B cell (primary cell): ENCODE measurements at regions not wholly inside any gene's neighbourhood (a gene's known extent, or its start where the extent isn't known, plus 50 kb on each side); places are given as distances from the start of the nearest gene placed in this dataset.

Source experiments
- ATAC-seq: fragments of 200-7000 bp; cut with Tn5 transposase; one replicate; pipeline ENCODE4 v1.10.0; 2021; ENCODE audit warnings: low read depth, mild to moderate bottlenecking, moderate number of reproducible peaks, moderate library complexity
- CTCF ChIA-PET: fragments of 350-600 bp; sonication (Branson Sonifier 250); formaldehyde crosslinking; loops from one replicate; lab custom pipeline; 2021; ENCODE audit warnings: antibody characterized with exemption, inconsistent platforms; lab: Charles Lee
- POLR2A ChIA-PET: fragments of 350-600 bp; sonication (Branson Sonifier 250); formaldehyde crosslinking; loops from one replicate; lab custom pipeline; 2021; ENCODE audit warnings: antibody characterized with exemption; lab: Charles Lee
- DNase-seq: peaks from one replicate; pipeline ENCODE4 v3.0.0; 2013
- H2AFZ ChIP-seq: 2 replicates; pipeline ENCODE4 v1.6.1; 2012; ENCODE audit warnings: mild to moderate bottlenecking, low read depth, low read length; ENCODE audit not compliant: insufficient read depth, poor library complexity, severe bottlenecking
- H3K27ac ChIP-seq, 2 donors: 1 replicate in 1 of 2; 2 replicates in 1 of 2; pipeline ENCODE4 v1.5.1; 2012 to 2013; ENCODE audit warnings: low read length in 2 of 2, mild to moderate bottlenecking in 2 of 2, moderate library complexity in 1 of 2
- H3K27me3 ChIP-seq, 4 experiments: fragments of 200-600 bp in 1 of 4; sonication (generic) in 1 of 4; replicated peaks in 1 of 4; 1 replicate in 2 of 4; 2 replicates in 2 of 4; pipeline versions ENCODE4 v1.6.1 to v1.7.0; 2013 to 2016; ENCODE audit warnings: low read length in 3 of 4, mild to moderate bottlenecking in 2 of 4, mixed read lengths in 1 of 4, moderate library complexity in 1 of 4; ENCODE audit not compliant: insufficient read depth in 4 of 4, control insufficient read depth in 3 of 4; ENCODE audit errors: control extremely low read depth in 1 of 4
- H3K36me3 ChIP-seq, 2 experiments: replicated peaks in 1 of 2; 1 replicate in 1 of 2; 2 replicates in 1 of 2; pipeline versions ENCODE4 v1.6.1 to v1.7.1; 2013; ENCODE audit warnings: low read length in 1 of 2; ENCODE audit not compliant: insufficient read depth in 2 of 2, control insufficient read depth in 1 of 2; ENCODE audit errors: control extremely low read depth in 1 of 2, extremely low read depth in 1 of 2
- H3K4me1 ChIP-seq, 2 donors: fragments of 200-600 bp in 1 of 2; sonication (generic) in 1 of 2; 1 replicate in 1 of 2; 2 replicates in 1 of 2; pipeline versions ENCODE4 v1.5.1 to v1.6.1; 2013 to 2017; ENCODE audit warnings: low read length in 2 of 2; ENCODE audit not compliant: control insufficient read depth in 2 of 2, insufficient read depth in 2 of 2
- H3K4me2 ChIP-seq: replicated peaks from 2 replicates; pipeline ENCODE3; 2012; ENCODE audit warnings: mild to moderate bottlenecking, low read depth, low read length; ENCODE audit not compliant: poor library complexity, severe bottlenecking
- H3K4me3 ChIP-seq, 5 experiments: fragments of 200-600 bp in 1 of 5; sonication (generic) in 1 of 5; 1 replicate in 3 of 5; 2 replicates in 2 of 5; pipeline versions ENCODE4 v1.5.1 to v1.7.0; 2011 to 2016; ENCODE audit warnings: low read length in 4 of 5, mild to moderate bottlenecking in 4 of 5, low read depth in 2 of 5, control low read depth in 1 of 5, moderate library complexity in 1 of 5; ENCODE audit not compliant: insufficient read depth in 1 of 5; ENCODE audit errors: control extremely low read depth in 1 of 5, extremely low read depth in 1 of 5
- H3K79me2 ChIP-seq: fragments of 200-600 bp; sonication (generic); one replicate; pipeline ENCODE4 v1.6.0; 2016; ENCODE audit warnings: low read length; ENCODE audit not compliant: control insufficient read depth, insufficient read depth
- H3K9ac ChIP-seq: fragments of 200-600 bp; sonication (generic); 2 replicates; pipeline ENCODE4 v1.6.1; 2017; ENCODE audit warnings: mild to moderate bottlenecking, low read length, moderate library complexity
- H3K9me3 ChIP-seq, 3 donors: one replicate each; pipeline versions ENCODE4 v1.6.1 to v1.7.1; 2013; ENCODE audit warnings: low read length in 2 of 3; ENCODE audit not compliant: control insufficient read depth in 2 of 3, insufficient read depth in 1 of 3; ENCODE audit errors: control extremely low read depth in 1 of 3
- H4K20me1 ChIP-seq: 2 replicates; pipeline ENCODE4 v1.6.0; 2012; ENCODE audit warnings: mild to moderate bottlenecking, low read length; ENCODE audit not compliant: insufficient read depth, control insufficient read depth, poor library complexity, severe bottlenecking
- H3K27ac Mint-ChIP-seq: one replicate; pipeline ENCODE4 v1.8.0; 2021; ENCODE audit warnings: mixed read lengths
- H3K27me3 Mint-ChIP-seq: one replicate; pipeline ENCODE4 v1.8.0; 2021; ENCODE audit warnings: mixed read lengths
- H3K4me1 Mint-ChIP-seq: one replicate; pipeline ENCODE4 v1.8.0; 2021; ENCODE audit warnings: mixed read lengths
- H3K4me3 Mint-ChIP-seq: one replicate; pipeline ENCODE4 v1.8.0; 2021; ENCODE audit warnings: mixed read lengths
- H3K9me3 Mint-ChIP-seq: one replicate; pipeline ENCODE4 v1.8.0; 2022; ENCODE audit warnings: mixed read lengths; ENCODE audit not compliant: insufficient read depth
- EZH2 ChIP-seq: IDR thresholded peaks from 2 replicates; pipeline ENCODE4 v1.6.1; 2012; ENCODE audit warnings: borderline replicate concordance, low read depth, mild to moderate bottlenecking, moderate library complexity, low read length; ENCODE audit not compliant: insufficient read depth, poor library complexity, severe bottlenecking
- WGBS: methylation state at CpG from one replicate; pipeline ENCODE4 v1.1.5; 2013; ENCODE audit warnings: missing lambda C conversion rate; ENCODE audit not compliant: insufficient coverage; 5-methylcytosine and 5-hydroxymethylcytosine counted together
- intact Hi-C: fragments of 100-400 bp; cut with micrococcal nuclease; formaldehyde crosslinking; loops from one replicate; pipeline ENCODE4 v1.10.0; 2022
- TF ChIP-seq, protein P1 (sequence below): fragments of 200-600 bp; IDR thresholded peaks from one replicate; pipeline ENCODE4 v1.8.0; 2022; ENCODE audit warnings: antibody characterized with exemption, mild to moderate bottlenecking

DNA sequence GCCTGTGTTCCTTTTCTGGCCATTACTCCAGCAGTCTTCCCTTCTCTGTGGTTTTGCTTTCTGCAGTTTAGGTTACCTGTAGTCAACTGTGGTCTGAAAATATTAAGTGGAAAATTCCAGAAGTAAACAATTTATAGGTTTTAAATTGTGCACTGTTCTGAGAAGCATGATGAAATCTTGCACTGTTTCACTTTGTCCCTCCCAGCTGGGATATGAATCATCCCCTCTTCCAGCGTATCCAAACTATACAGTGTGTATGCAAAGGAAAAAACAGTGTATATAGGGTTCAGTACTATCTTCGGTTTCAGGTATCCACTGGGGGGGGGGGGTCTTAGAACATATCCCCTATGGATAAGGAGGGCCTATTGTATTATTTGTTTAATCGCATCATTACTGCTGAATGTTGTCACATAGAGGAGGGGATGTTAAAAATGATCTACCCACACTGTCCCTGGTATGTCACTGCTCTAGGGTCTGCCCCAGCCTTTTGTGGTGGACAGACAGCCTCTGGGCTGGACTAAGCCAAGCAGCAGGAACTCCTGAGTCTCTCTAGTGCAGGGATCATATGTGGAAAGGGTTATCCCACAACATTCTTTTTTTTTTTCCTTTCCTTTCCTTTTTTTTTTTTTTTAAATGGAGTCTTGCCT, 109.1 kb upstream of the MAX start:
- no peak for TF ChIP-seq EZH2
- TF ChIP-seq, protein P1, sequence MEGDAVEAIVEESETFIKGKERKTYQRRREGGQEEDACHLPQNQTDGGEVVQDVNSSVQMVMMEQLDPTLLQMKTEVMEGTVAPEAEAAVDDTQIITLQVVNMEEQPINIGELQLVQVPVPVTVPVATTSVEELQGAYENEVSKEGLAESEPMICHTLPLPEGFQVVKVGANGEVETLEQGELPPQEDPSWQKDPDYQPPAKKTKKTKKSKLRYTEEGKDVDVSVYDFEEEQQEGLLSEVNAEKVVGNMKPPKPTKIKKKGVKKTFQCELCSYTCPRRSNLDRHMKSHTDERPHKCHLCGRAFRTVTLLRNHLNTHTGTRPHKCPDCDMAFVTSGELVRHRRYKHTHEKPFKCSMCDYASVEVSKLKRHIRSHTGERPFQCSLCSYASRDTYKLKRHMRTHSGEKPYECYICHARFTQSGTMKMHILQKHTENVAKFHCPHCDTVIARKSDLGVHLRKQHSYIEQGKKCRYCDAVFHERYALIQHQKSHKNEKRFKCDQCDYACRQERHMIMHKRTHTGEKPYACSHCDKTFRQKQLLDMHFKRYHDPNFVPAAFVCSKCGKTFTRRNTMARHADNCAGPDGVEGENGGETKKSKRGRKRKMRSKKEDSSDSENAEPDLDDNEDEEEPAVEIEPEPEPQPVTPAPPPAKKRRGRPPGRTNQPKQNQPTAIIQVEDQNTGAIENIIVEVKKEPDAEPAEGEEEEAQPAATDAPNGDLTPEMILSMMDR: no peak
- peaks cover 62% of the 10 kb centered on the region for H3K4me1 Mint-ChIP-seq
- ChIA-PET POLR2A (interaction anchor here (0.6 kb wide), 1 partner anchor 107 kb away, joined by 6 read pairs; no protein-coding TSS in a partner anchor), CTCF (interaction anchor here (0.7 to 1.7 kb wide), 3 partner anchors 92 to 203 kb away, joined by 3 to 7 read pairs (median 4); no protein-coding TSS in a partner anchor)
- WGBS: no CpG with 5 or more reads among the region's 3 CpGs
- Histone ChIP-seq H3K9ac (no peak overlapping the region), H3K4me3 (no peak overlapping the region), H3K4me2 (no peak overlapping the region), H3K4me1 (peaks cover 58 to 60% of the 10 kb centered on the region in 2 donors), H3K79me2 (no peaks in the 10 kb centered on the region), H4K20me1 (no peaks in the 10 kb centered on the region), H3K27me3 (no peaks in the 10 kb centered on the region), H3K9me3 (no peaks in the 10 kb centered on the region), H2AFZ (no peak overlapping the region), H3K27ac (peak overlapping the region in 1 of 2 donors; percentile 91), H3K36me3 (no peaks in the 10 kb centered on the region)
- H3K4me3 Mint-ChIP-seq: peak overlapping the region; percentile 38
- intact Hi-C loops: loop anchor here (2.0 kb wide), 1 partner anchor 17 kb away; no protein-coding TSS in a partner anchor
- DNase-seq (no peak), ATAC-seq (no peak)
- no peaks in the 10 kb centered on the region for H3K9me3 Mint-ChIP-seq
- H3K27me3 Mint-ChIP-seq: no peaks in the 10 kb centered on the region
- peak overlapping the region; percentile 23 for H3K27ac Mint-ChIP-seq

DNA sequence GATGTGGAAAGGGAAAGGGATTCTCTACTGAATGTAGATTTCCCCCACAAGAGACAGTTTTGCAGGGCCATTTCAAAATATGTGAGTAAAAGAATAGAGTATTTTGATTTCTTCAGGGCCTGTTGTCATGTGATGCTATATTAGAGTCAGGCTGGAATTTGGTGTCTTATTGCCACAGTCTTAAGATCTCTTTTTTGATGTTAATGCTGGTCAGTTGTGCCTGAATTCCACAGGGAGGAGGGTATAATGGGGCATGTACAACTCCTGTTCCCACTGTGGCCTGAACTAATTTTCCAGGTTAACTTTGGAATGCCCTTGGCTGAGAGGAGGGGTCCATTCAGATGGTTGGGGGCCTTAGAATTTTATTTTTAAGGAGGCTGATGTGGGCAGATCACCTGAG, 111.0 kb upstream of the MAX start:
- H3K4me1 Mint-ChIP-seq: peaks cover 51% of the 10 kb centered on the region
- H3K36me3 ChIP-seq: peaks cover 0 to 4% of the 10 kb centered on the region in 2 experiments
- no peak overlapping the region for H3K4me3 Mint-ChIP-seq
- no peak overlapping the region for H3K9ac ChIP-seq
- H2AFZ ChIP-seq: no peak overlapping the region
- no peaks in the 10 kb centered on the region for H3K27me3 Mint-ChIP-seq
- TF ChIP-seq EZH2: no peak
- TF ChIP-seq, protein P1: no peak
- intact Hi-C loops: no loop called here
- H3K4me2 ChIP-seq: no peak overlapping the region
- H3K9me3 ChIP-seq: no peaks in the 10 kb centered on the region
- H4K20me1 ChIP-seq: no peaks in the 10 kb centered on the region
- H3K9me3 Mint-ChIP-seq: no peaks in the 10 kb centered on the region
- H3K79me2 ChIP-seq: no peaks in the 10 kb centered on the region
- no peak for DNase-seq
- H3K4me1 ChIP-seq: peaks cover 40 to 41% of the 10 kb centered on the region in 2 donors
- no peak for ATAC-seq
- H3K27ac ChIP-seq: no peak overlapping the region
- H3K4me3 ChIP-seq: no peak overlapping the region
- no peaks in the 10 kb centered on the region for H3K27me3 ChIP-seq
- peak overlapping the region; percentile 33 for H3K27ac Mint-ChIP-seq
- POLR2A ChIA-PET: no interaction called here
- CTCF ChIA-PET: interaction anchor here (0.9 to 2.6 kb wide), 7 partner anchors 10 to 611 kb away, joined by 3 to 11 read pairs (median 7); no protein-coding TSS in a partner anchor
